H1 (cell line): ENCODE measurements at regions not wholly inside any gene's neighbourhood (a gene's known extent, or its start where the extent isn't known, plus 50 kb on each side); places are given as distances from the start of the nearest gene placed in this dataset.

Experiments
- CTCF ChIA-PET: fragments of 300-600 bp; sonication (Branson Sonifier 250); formaldehyde crosslinking; loops from one replicate; lab custom pipeline; 2021; ENCODE audit not compliant: partially characterized antibody; lab: Charles Lee
- POLR2A ChIA-PET: fragments of 300-600 bp; sonication (Branson Sonifier 250); formaldehyde crosslinking; loops from one replicate; lab custom pipeline; 2021; ENCODE audit warnings: inconsistent platforms; ENCODE audit not compliant: partially characterized antibody; lab: Charles Lee
- DNase-seq, 2 experiments: peaks; one replicate each; pipeline versions ENCODE4 v3.0.0 to v3.0.0-alpha.2; 2010 to 2022; ENCODE audit warnings: low spot score in 2 of 2, low read depth in 1 of 2, mixed read lengths in 1 of 2
- FAIRE-seq: peaks from 2 replicates; lab custom pipeline; 2011; peaks lifted over from hg19 to GRCh38; lab: Jason Lieb, UNC
- H2AFZ ChIP-seq: 2 replicates; pipeline ENCODE4 v1.8.1; 2012; ENCODE audit warnings: low read length, inconsistent platforms
- H2AK5ac ChIP-seq: 2 replicates; pipeline ENCODE4 v1.6.1; 2013; ENCODE audit warnings: low read depth, low read length
- H2BK120ac ChIP-seq: replicated peaks from 2 replicates; pipeline ENCODE3; 2013; ENCODE audit warnings: low read depth, low read length, inconsistent platforms
- H2BK12ac ChIP-seq: 2 replicates; pipeline ENCODE4 v1.6.1; 2013; ENCODE audit warnings: low read depth, low read length
- H2BK15ac ChIP-seq: 2 replicates; pipeline ENCODE4 v1.6.1; 2013; ENCODE audit warnings: low read length
- H2BK20ac ChIP-seq: 2 replicates; pipeline ENCODE4 v1.6.1; 2013; ENCODE audit warnings: low read length
- H2BK5ac ChIP-seq: 2 replicates; pipeline ENCODE4 v1.6.1; 2013; ENCODE audit warnings: low read depth, low read length
- H3K14ac ChIP-seq: 2 replicates; pipeline ENCODE4 v1.6.1; 2013; ENCODE audit warnings: inconsistent platforms; ENCODE audit not compliant: insufficient read length
- H3K18ac ChIP-seq: 2 replicates; pipeline ENCODE4 v1.6.1; 2013; ENCODE audit warnings: low read length; ENCODE audit errors: extremely low read depth
- H3K23ac ChIP-seq: 2 replicates; pipeline ENCODE4 v1.6.1; 2013; ENCODE audit warnings: inconsistent platforms; ENCODE audit not compliant: insufficient read length
- H3K23me2 ChIP-seq: 2 replicates; pipeline ENCODE4 v1.6.1; 2013; ENCODE audit warnings: low read depth, low read length
- H3K27ac ChIP-seq: 2 replicates; pipeline ENCODE4 v1.6.1; 2011; ENCODE audit warnings: low read depth, low read length, inconsistent platforms
- H3K27me3 ChIP-seq, 4 experiments: replicated peaks in 1 of 4; 1 replicate in 1 of 4; 2 replicates in 3 of 4; pipeline versions ENCODE4 v1.6.1 to v1.8.1; 2011 to 2013; ENCODE audit warnings: low read length in 3 of 4, mild to moderate bottlenecking in 3 of 4, inconsistent platforms in 2 of 4, mixed read lengths in 2 of 4, moderate library complexity in 1 of 4; ENCODE audit not compliant: control insufficient read depth in 3 of 4, insufficient read depth in 3 of 4; ENCODE audit errors: extremely low read depth in 1 of 4
- H3K36me3 ChIP-seq, 4 experiments: 2 replicates each; pipeline versions ENCODE4 v1.6.1 to v1.8.1; 2011 to 2013; ENCODE audit warnings: mild to moderate bottlenecking in 4 of 4, low read length in 3 of 4, moderate library complexity in 2 of 4, control low read depth in 1 of 4, inconsistent platforms in 1 of 4; ENCODE audit not compliant: insufficient read depth in 4 of 4, control insufficient read depth in 2 of 4
- H3K4ac ChIP-seq: replicated peaks from 2 replicates; pipeline ENCODE3; 2013; ENCODE audit warnings: low read length, low read depth, mixed read lengths, inconsistent platforms; ENCODE audit not compliant: insufficient read length
- H3K4me1 ChIP-seq, 4 experiments: replicated peaks in 1 of 4; 1 replicate in 1 of 4; 2 replicates in 3 of 4; pipeline versions ENCODE4 v1.6.1 to v1.8.1; 2011 to 2013; ENCODE audit warnings: low read length in 3 of 4, inconsistent platforms in 2 of 4, mixed read lengths in 1 of 4; ENCODE audit not compliant: insufficient read depth in 4 of 4, control insufficient read depth in 3 of 4
- H3K4me2 ChIP-seq, 2 experiments: 2 replicates each; pipeline versions ENCODE4 v1.6.1 to v1.8.1; 2011 to 2013; ENCODE audit warnings: low read depth in 2 of 2, low read length in 2 of 2, control low read depth in 1 of 2, inconsistent platforms in 1 of 2, mild to moderate bottlenecking in 1 of 2; ENCODE audit not compliant: insufficient read depth in 1 of 2
- H3K4me3 ChIP-seq, 4 experiments: fragments of 200-600, 300-600 bp in 1 of 4; sonication (generic), shearing (Covaris generic), sonication (Bioruptor Twin) in 1 of 4; 2 replicates each; pipeline versions ENCODE4 v1.5.1 to v1.8.1; 2011 to 2016; ENCODE audit warnings: low read length in 4 of 4, low read depth in 3 of 4, control low read depth in 2 of 4, inconsistent platforms in 2 of 4, mild to moderate bottlenecking in 2 of 4, mixed read lengths in 1 of 4, moderate library complexity in 1 of 4; ENCODE audit not compliant: insufficient read depth in 2 of 4; ENCODE audit errors: extremely low read depth in 1 of 4
- H3K56ac ChIP-seq: replicated peaks from 2 replicates; pipeline ENCODE3; 2013; ENCODE audit warnings: low read depth, mild to moderate bottlenecking, mixed read lengths, low read length, inconsistent platforms; ENCODE audit not compliant: insufficient read length
- H3K79me1 ChIP-seq: 2 replicates; pipeline ENCODE4 v1.6.1; 2013; ENCODE audit warnings: low read depth, low read length, control low read depth
- H3K79me2 ChIP-seq, 2 experiments: 2 replicates each; pipeline versions ENCODE4 v1.6.1 to v1.8.1; 2012 to 2013; ENCODE audit warnings: low read length in 2 of 2, mild to moderate bottlenecking in 2 of 2, inconsistent platforms in 1 of 2; ENCODE audit not compliant: insufficient read depth in 2 of 2, control insufficient read depth in 1 of 2
- H3K9ac ChIP-seq, 4 experiments: replicated peaks in 1 of 4; 1 replicate in 1 of 4; 2 replicates in 3 of 4; pipeline versions ENCODE4 v1.6.1 to v1.8.1; 2011 to 2013; ENCODE audit warnings: low read depth in 3 of 4, low read length in 3 of 4, control low read depth in 2 of 4, mild to moderate bottlenecking in 2 of 4, moderate library complexity in 2 of 4, inconsistent platforms in 1 of 4; ENCODE audit errors: extremely low read depth in 1 of 4
- H3K9me3 ChIP-seq, 2 experiments: 2 replicates each; pipeline versions ENCODE4 v1.6.1 to v1.8.1; 2012 to 2013; ENCODE audit warnings: mild to moderate bottlenecking in 2 of 2, moderate library complexity in 2 of 2, control low read depth in 1 of 2, inconsistent platforms in 1 of 2, low read depth in 1 of 2, low read length in 1 of 2, mixed read lengths in 1 of 2; ENCODE audit not compliant: insufficient read depth in 2 of 2
- H4K20me1 ChIP-seq, 2 experiments: replicated peaks in 1 of 2; 2 replicates each; pipeline versions ENCODE3 to v1.8.1; 2011 to 2013; ENCODE audit warnings: inconsistent platforms in 2 of 2, low read length in 2 of 2, mild to moderate bottlenecking in 1 of 2; ENCODE audit not compliant: insufficient read depth in 2 of 2, control insufficient read depth in 1 of 2
- H4K5ac ChIP-seq: 2 replicates; pipeline ENCODE4 v1.6.1; 2013; ENCODE audit warnings: low read length, low read depth, mixed read lengths, inconsistent platforms; ENCODE audit not compliant: insufficient read length
- H4K8ac ChIP-seq: 2 replicates; pipeline ENCODE4 v1.8.0; 2013; ENCODE audit warnings: mild to moderate bottlenecking, moderate library complexity, low read length, inconsistent platforms; ENCODE audit not compliant: insufficient read depth; ENCODE audit errors: extremely low read depth
- H4K91ac ChIP-seq: replicated peaks from 2 replicates; pipeline ENCODE3; 2013; ENCODE audit warnings: low read length, mixed read lengths, inconsistent platforms; ENCODE audit not compliant: insufficient read length
- BACH1 ChIP-seq: IDR thresholded peaks from 2 replicates; pipeline ENCODE4 v1.6.1; 2012; ENCODE audit warnings: low read length, improper control_type of control experiment
- CBX5 ChIP-seq: fragments of 300-800, 300-1000 bp; sonication (generic); IDR thresholded peaks from 2 replicates; pipeline ENCODE4 v1.7.1; 2016; ENCODE audit warnings: antibody characterized with exemption, low read length, low read depth
- JUN ChIP-seq: IDR thresholded peaks from 2 replicates; pipeline ENCODE4 v1.6.1; 2011; ENCODE audit warnings: low read depth, mild to moderate bottlenecking, improper control_type of control experiment, low read length
- JUND ChIP-seq: IDR thresholded peaks from 2 replicates; pipeline ENCODE4 v1.6.1; 2011; ENCODE audit warnings: mild to moderate bottlenecking, improper control_type of control experiment, low read length
- KDM4A ChIP-seq: IDR thresholded peaks from one replicate; pipeline ENCODE4 v1.7.1; 2012; ENCODE audit warnings: low read depth, mild to moderate bottlenecking, moderate library complexity, low read length, inconsistent platforms; ENCODE audit not compliant: severe bottlenecking
- NANOG ChIP-seq: IDR thresholded peaks from 2 replicates; pipeline ENCODE4 v1.6.1; 2011; ENCODE audit warnings: low read length, low read depth, mild to moderate bottlenecking, inconsistent platforms; ENCODE audit not compliant: insufficient read depth, poor library complexity, severe bottlenecking
- PHF8 ChIP-seq: fragments of 200-600 bp; sonication (generic); conservative IDR thresholded peaks from 2 replicates; pipeline ENCODE4 v1.7.1; 2012; ENCODE audit warnings: low read depth, mild to moderate bottlenecking, inconsistent platforms, low read length, moderate library complexity
- POLR2A ChIP-seq, 2 experiments: IDR thresholded peaks; 1 replicate in 1 of 2; 2 replicates in 1 of 2; pipeline ENCODE4 v1.6.1; 2011; ENCODE audit warnings: low read depth in 2 of 2, low read length in 2 of 2, mild to moderate bottlenecking in 2 of 2; ENCODE audit errors: control extremely low read depth in 1 of 2
- RFX5 ChIP-seq: IDR thresholded peaks from 2 replicates; pipeline ENCODE4 v1.6.1; 2011; ENCODE audit warnings: low read depth, low read length, improper control_type of control experiment, borderline replicate concordance
- SIRT6 ChIP-seq: IDR thresholded peaks from one replicate; pipeline ENCODE4 v1.7.1; 2012; ENCODE audit warnings: low read length, inconsistent platforms
- SP2 ChIP-seq: IDR thresholded peaks from 2 replicates; pipeline ENCODE4 v1.6.1; 2012; ENCODE audit warnings: mild to moderate bottlenecking, low read length, inconsistent platforms
- SP4 ChIP-seq: IDR thresholded peaks from 2 replicates; pipeline ENCODE4 v1.6.1; 2012; ENCODE audit warnings: low read length, inconsistent platforms
- TEAD4 ChIP-seq: IDR thresholded peaks from 2 replicates; pipeline ENCODE4 v1.6.1; 2012; ENCODE audit warnings: low read depth, low read length, inconsistent platforms, mixed read lengths
- ZNF274 ChIP-seq: IDR thresholded peaks from 2 replicates; pipeline ENCODE4 v1.7.0; 2012; ENCODE audit warnings: low read length, borderline replicate concordance; ENCODE audit errors: extremely low read depth
- WGBS, 2 experiments: shearing (Covaris generic) in 1 of 2; methylation state at CpG; one replicate each; pipeline versions ENCODE4 v1.1.6 to v1.1.7; 2013 to 2015; ENCODE audit warnings: low lambda C conversion rate in 2 of 2, mixed read lengths in 2 of 2, inconsistent platforms in 1 of 2, low coverage in 1 of 2, missing lambda C conversion rate in 1 of 2; ENCODE audit not compliant: insufficient replicate concordance in 2 of 2, insufficient coverage in 1 of 2, insufficient read length in 1 of 2; ENCODE audit errors: extremely low coverage in 1 of 2, missing lambda C conversion rate in 1 of 2; 5-methylcytosine and 5-hydroxymethylcytosine counted together
- TF ChIP-seq, protein P1 (sequence below): IDR thresholded peaks from 2 replicates; pipeline ENCODE4 v1.6.1; 2012; ENCODE audit warnings: low read length, inconsistent platforms

DNA sequence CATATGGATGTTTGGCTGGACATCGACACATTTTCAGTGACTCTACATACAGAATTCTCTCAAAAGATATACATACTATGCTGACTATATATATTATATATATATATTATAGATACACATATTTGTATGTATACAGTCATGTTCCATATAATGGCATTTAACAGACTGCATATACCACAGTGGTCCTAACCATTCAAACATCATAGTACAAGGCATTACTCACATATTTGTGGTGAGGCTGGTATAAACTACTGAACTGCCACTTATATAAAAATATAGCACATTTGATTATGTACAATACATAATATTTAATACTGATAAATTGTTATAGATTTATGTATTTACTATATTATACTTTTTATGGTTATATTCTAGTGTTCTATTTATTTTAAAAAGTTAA, 168.5 kb downstream of the IL15 start:
- Histone ChIP-seq H3K27ac (no peak overlapping the region), H3K79me2 (no peaks in the 10 kb centered on the region), H4K8ac (no peak overlapping the region), H2BK12ac (no peak overlapping the region), H2BK15ac (no peak overlapping the region), H3K9me3 (no peaks in the 10 kb centered on the region), H3K36me3 (no peaks in the 10 kb centered on the region), H3K14ac (no peak overlapping the region), H3K18ac (no peak overlapping the region), H3K23ac (no peak overlapping the region), H2BK5ac (no peak overlapping the region), H4K91ac (no peak overlapping the region), H4K5ac (no peak overlapping the region), H2BK120ac (no peak overlapping the region), H3K4ac (no peak overlapping the region), H3K27me3 (peaks cover 0 to 1% (median 0%) of the 10 kb centered on the region in 4 experiments; a peak in 1 of 7 replicates), H3K9ac (no peak overlapping the region), H3K4me1 (no peaks in the 10 kb centered on the region; a peak in 1 of 7 replicates), H3K79me1 (no peaks in the 10 kb centered on the region), H2BK20ac (no peak overlapping the region), H3K4me2 (no peak overlapping the region), H2AK5ac (no peak overlapping the region), H4K20me1 (no peaks in the 10 kb centered on the region), H3K23me2 (no peaks in the 10 kb centered on the region), H3K4me3 (no peak overlapping the region), H3K56ac (no peak overlapping the region), H2AFZ (no peak overlapping the region)
- POLR2A ChIA-PET = no interaction called here
- WGBS, 2 experiments = 100% methylated on average over 1 of the region's 1 CpG; no CpG with 5 or more reads in 1 of the 2 experiments
- CTCF ChIA-PET = no interaction called here
- no peak for DNase-seq
- no peak for FAIRE-seq
- TF ChIP-seq TEAD4 (no peak), POLR2A (IDR thresholded peaks at IDR 0.05; ENCODE audit: control extremely low read depth in 1 of 2, low read depth in 2 of 2, low read length in 2 of 2) (no peak), SIRT6 (no peak), PHF8 (no peak), KDM4A (no peak), JUND (no peak), ZNF274 (no peak), NANOG (no peak), RFX5 (no peak), JUN (no peak), SP2 (no peak), SP4 (no peak), CBX5 (no peak), BACH1 (no peak)
- TF ChIP-seq, protein P1, sequence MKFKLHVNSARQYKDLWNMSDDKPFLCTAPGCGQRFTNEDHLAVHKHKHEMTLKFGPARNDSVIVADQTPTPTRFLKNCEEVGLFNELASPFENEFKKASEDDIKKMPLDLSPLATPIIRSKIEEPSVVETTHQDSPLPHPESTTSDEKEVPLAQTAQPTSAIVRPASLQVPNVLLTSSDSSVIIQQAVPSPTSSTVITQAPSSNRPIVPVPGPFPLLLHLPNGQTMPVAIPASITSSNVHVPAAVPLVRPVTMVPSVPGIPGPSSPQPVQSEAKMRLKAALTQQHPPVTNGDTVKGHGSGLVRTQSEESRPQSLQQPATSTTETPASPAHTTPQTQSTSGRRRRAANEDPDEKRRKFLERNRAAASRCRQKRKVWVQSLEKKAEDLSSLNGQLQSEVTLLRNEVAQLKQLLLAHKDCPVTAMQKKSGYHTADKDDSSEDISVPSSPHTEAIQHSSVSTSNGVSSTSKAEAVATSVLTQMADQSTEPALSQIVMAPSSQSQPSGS = no peak
